Smooth muscle cell (in vitro differentiated cells): ENCODE measurements at regions not wholly inside any gene's neighbourhood (a gene's known extent, or its start where the extent isn't known, plus 50 kb on each side); places are given as distances from the start of the nearest gene placed in this dataset.

Source experiments
- DNase-seq: peaks from one replicate; lab custom pipeline; 2025; ENCODE audit not compliant: unreplicated experiment; lab: John Stamatoyannopoulos, UW
- H2AFZ ChIP-seq: fragments of 200-600 bp; sonication (generic); 2 replicates; pipeline ENCODE4 v1.6.0; 2016; ENCODE audit warnings: antibody characterized with exemption, low read depth, mild to moderate bottlenecking
- H3F3A ChIP-seq: fragments of 200-600 bp; sonication (generic); 2 replicates; pipeline ENCODE4 v1.6.0; 2017; ENCODE audit warnings: antibody characterized with exemption, low read depth
- H3K27ac ChIP-seq: fragments of 200-600 bp; sonication (generic); 2 replicates; pipeline ENCODE4 v1.5.1; 2016; ENCODE audit warnings: low read depth, mild to moderate bottlenecking
- H3K27me3 ChIP-seq: fragments of 200-600 bp; sonication (generic); 2 replicates; pipeline ENCODE4 v1.6.1; 2016; ENCODE audit warnings: low read depth, mild to moderate bottlenecking
- H3K36me3 ChIP-seq: fragments of 200-600 bp; sonication (generic); 2 replicates; pipeline ENCODE4 v1.5.1; 2016; ENCODE audit warnings: low read depth
- H3K4me1 ChIP-seq: fragments of 200-600 bp; sonication (generic); 2 replicates; pipeline ENCODE4 v1.5.1; 2016; ENCODE audit warnings: low read depth
- H3K4me2 ChIP-seq: fragments of 200-600 bp; sonication (generic); 2 replicates; pipeline ENCODE4 v1.6.0; 2016; ENCODE audit warnings: mild to moderate bottlenecking
- H3K4me3 ChIP-seq: fragments of 200-600 bp; sonication (generic); 2 replicates; pipeline ENCODE4 v1.5.1; 2016; ENCODE audit warnings: mild to moderate bottlenecking
- H3K79me2 ChIP-seq: fragments of 200-600 bp; sonication (generic); 2 replicates; pipeline ENCODE4 v1.6.0; 2016; ENCODE audit warnings: low read depth, mild to moderate bottlenecking
- H3K9ac ChIP-seq: fragments of 200-600 bp; sonication (generic); 2 replicates; pipeline ENCODE4 v1.6.0; 2016; ENCODE audit warnings: low read depth
- H3K9me3 ChIP-seq: fragments of 200-600 bp; sonication (generic); replicated peaks from 2 replicates; pipeline ENCODE4 v1.5.1; 2016; ENCODE audit warnings: low read depth
- H4K20me1 ChIP-seq: fragments of 200-600 bp; sonication (generic); 2 replicates; pipeline ENCODE4 v1.6.0; 2016; ENCODE audit warnings: low read depth
- WGBS: methylation state at CpG from one replicate; pipeline ENCODE4 v1.1.7; 2016; ENCODE audit warnings: low lambda C conversion rate; 5-methylcytosine and 5-hydroxymethylcytosine counted together
- TF ChIP-seq, protein P1 (sequence below): fragments of 200-600 bp; sonication (generic); IDR thresholded peaks from 2 replicates; pipeline ENCODE4 v1.5.1; 2017; ENCODE audit warnings: borderline replicate concordance, mild to moderate bottlenecking, antibody characterized with exemption; ENCODE audit not compliant: insufficient read depth, poor library complexity, severe bottlenecking

DNA sequence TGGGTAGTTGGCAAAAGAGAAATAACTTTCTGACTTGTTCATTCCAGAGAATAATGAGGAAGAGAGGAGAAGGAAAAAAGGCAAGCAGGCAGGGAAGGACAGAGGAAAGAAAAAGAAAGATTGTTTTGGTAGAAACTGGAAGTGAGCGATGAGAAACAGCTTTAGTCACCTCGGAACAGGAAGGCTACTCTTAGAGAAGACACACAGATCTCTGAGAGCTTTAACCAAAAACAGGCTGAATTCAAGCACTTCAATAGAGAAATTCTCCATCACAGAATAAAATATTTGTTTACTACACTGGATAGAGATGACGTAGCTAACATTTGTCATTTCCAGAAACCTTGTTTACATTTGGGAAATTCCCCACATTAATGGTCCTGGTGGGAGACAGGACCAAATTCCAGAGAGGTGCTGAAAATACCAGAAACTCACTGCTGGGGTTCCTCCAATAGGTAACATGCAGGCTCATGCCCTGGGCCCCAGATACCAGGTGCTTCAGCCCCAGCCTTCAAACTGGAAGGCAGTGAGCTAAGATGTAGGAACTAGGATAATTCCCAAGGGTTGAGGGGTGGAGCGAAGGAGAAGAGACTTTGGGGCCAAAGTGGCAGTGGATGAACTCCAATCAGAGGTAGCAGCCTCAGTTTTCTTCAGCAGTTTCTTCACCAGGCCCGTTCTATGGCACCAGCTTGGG, 227.7 kb upstream of the GRAMD2B start:
- TF ChIP-seq, protein P1, sequence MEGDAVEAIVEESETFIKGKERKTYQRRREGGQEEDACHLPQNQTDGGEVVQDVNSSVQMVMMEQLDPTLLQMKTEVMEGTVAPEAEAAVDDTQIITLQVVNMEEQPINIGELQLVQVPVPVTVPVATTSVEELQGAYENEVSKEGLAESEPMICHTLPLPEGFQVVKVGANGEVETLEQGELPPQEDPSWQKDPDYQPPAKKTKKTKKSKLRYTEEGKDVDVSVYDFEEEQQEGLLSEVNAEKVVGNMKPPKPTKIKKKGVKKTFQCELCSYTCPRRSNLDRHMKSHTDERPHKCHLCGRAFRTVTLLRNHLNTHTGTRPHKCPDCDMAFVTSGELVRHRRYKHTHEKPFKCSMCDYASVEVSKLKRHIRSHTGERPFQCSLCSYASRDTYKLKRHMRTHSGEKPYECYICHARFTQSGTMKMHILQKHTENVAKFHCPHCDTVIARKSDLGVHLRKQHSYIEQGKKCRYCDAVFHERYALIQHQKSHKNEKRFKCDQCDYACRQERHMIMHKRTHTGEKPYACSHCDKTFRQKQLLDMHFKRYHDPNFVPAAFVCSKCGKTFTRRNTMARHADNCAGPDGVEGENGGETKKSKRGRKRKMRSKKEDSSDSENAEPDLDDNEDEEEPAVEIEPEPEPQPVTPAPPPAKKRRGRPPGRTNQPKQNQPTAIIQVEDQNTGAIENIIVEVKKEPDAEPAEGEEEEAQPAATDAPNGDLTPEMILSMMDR: no peak
- Histone ChIP-seq H3K27ac (no peak overlapping the region), H3K36me3 (no peaks in the 10 kb centered on the region), H3K4me2 (no peak overlapping the region), H3K27me3 (no peaks in the 10 kb centered on the region), H3K4me1 (peaks cover 14% of the 10 kb centered on the region), H2AFZ (peak overlapping the region; percentile 45), H3F3A (no peaks in the 10 kb centered on the region), H3K79me2 (no peaks in the 10 kb centered on the region), H4K20me1 (no peaks in the 10 kb centered on the region), H3K9me3 (no peaks in the 10 kb centered on the region), H3K4me3 (no peak overlapping the region), H3K9ac (no peak overlapping the region)
- 75% methylated on average over 5 of the region's 5 CpGs for WGBS
- no peak for DNase-seq

DNA sequence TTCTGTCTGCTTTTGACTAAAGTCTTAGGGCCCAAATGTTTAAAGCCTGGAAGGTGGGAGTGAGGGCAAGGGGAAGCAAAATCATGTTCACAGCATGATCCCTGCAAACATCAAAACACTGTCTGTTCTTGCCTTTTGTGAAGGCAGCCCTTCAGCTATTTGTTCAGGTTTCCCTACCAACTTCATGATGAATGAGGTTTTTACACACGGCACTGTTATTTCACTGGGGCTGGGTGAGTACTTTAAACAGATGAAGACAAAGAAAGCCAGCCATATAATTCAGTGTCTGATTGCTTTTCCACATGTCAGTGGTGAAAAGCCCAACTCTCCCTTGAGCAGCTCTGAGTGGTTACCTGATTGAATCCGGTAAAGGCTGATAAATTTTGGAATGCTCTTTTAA, 224.7 kb upstream of the GRAMD2B start:
- Histone ChIP-seq H3K9me3 (no peaks in the 10 kb centered on the region), H3K79me2 (no peaks in the 10 kb centered on the region), H3K27ac (no peak overlapping the region), H3K27me3 (no peaks in the 10 kb centered on the region), H3F3A (no peaks in the 10 kb centered on the region), H3K4me2 (no peak overlapping the region), H2AFZ (no peak overlapping the region), H3K9ac (no peak overlapping the region), H3K36me3 (no peaks in the 10 kb centered on the region), H3K4me1 (peaks cover 14% of the 10 kb centered on the region), H4K20me1 (no peaks in the 10 kb centered on the region), H3K4me3 (no peak overlapping the region)
- no peak for DNase-seq
- WGBS: 76% methylated on average over 2 of the region's 2 CpGs
- TF ChIP-seq, protein P1: no peak

DNA sequence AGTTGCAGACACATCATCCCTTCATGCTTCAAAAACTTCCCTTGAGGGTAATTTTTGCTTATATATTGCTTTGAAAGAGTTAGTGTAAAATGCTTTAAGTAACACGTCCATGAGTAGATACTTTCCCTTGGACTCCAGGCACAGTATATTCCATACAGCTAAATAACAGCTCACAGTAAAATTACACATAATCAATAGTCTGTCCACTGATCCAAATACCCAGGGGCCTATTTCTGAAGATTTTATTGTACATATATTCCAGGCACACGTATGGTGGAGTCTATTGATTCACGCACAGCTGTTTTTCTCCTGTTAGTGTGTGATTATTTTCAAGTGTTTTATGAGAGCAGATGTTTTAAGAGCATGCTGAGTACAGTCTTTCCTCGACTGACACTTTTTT, 223.7 kb upstream of the GRAMD2B start:
- Histone ChIP-seq H3K4me2 (no peak overlapping the region), H3K4me3 (no peak overlapping the region), H3F3A (no peaks in the 10 kb centered on the region), H3K4me1 (peaks cover 14% of the 10 kb centered on the region), H2AFZ (no peak overlapping the region), H3K9me3 (no peaks in the 10 kb centered on the region), H3K27ac (no peak overlapping the region), H4K20me1 (no peaks in the 10 kb centered on the region), H3K79me2 (no peaks in the 10 kb centered on the region), H3K27me3 (no peaks in the 10 kb centered on the region), H3K9ac (no peak overlapping the region), H3K36me3 (no peaks in the 10 kb centered on the region)
- TF ChIP-seq, protein P1: no peak
- WGBS: 72% methylated on average over 4 of the region's 4 CpGs
- no peak for DNase-seq

DNA sequence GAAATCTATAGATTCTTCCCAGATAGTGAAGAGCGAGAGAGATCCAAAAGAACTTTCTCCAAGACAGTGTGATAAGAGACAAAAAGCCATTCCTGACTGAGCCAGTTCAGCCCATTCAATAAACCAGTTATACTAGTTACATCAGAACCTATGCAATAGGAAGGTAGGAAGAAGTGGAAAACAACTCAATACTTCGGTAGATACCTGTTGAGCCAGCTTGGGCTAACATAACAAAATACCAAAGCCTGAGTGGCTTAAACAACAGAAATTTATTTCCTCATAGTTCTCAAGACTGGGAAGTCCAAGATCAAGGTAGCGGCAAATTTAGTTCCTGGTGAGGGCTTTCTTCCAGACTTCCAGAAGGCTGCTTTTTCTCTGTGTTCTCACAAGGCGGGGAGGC, 214.5 kb upstream of the GRAMD2B start:
- Histone ChIP-seq H2AFZ (no peak overlapping the region), H3K4me3 (no peak overlapping the region), H3K27ac (no peak overlapping the region), H3K4me1 (no peaks in the 10 kb centered on the region), H3F3A (no peaks in the 10 kb centered on the region), H4K20me1 (no peaks in the 10 kb centered on the region), H3K9ac (no peak overlapping the region), H3K4me2 (no peak overlapping the region), H3K79me2 (no peaks in the 10 kb centered on the region), H3K36me3 (no peaks in the 10 kb centered on the region), H3K9me3 (no peaks in the 10 kb centered on the region), H3K27me3 (no peaks in the 10 kb centered on the region)
- WGBS: 57% methylated on average over 3 of the region's 4 CpGs
- no peak for DNase-seq
- TF ChIP-seq, protein P1: no peak
